Endometrium (tissue), 2 donors: ENCODE measurements at regions not wholly inside any gene's neighbourhood (a gene's known extent, or its start where the extent isn't known, plus 50 kb on each side); places are given as distances from the start of the nearest gene placed in this dataset.
"Not testable (repeated sequence)": the region's sequence is repeated elsewhere in the genome, so short reads cannot be mapped to it uniquely, and the experiment has no call there.

ENCODE experiments used
- FAIRE-seq: peaks from 2 replicates; lab custom pipeline; 2012; peaks lifted over from hg19 to GRCh38; lab: Jason Lieb, UNC
- donor health status: control.
- donor health status: control.

DNA sequence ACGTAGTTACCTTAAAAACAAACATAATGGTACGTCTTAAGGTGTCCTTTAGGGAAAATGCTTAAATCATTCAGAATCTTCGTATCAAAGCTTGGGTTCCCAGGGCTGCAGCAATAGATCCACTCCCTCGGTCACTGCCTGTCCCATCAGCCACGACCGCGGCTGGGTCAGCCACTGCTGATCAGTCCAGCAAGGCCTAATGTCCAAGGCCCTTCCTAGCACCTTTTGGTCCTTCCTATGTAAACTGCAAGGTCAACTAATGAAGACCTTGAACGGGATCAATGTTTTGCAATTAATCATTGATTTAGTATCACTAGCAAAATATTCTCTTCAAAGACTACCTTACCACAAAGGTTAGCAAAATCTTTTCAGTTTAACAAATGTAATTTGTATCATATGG, 122.2 kb upstream of the IGF1R start:
- no peak for FAIRE-seq

DNA sequence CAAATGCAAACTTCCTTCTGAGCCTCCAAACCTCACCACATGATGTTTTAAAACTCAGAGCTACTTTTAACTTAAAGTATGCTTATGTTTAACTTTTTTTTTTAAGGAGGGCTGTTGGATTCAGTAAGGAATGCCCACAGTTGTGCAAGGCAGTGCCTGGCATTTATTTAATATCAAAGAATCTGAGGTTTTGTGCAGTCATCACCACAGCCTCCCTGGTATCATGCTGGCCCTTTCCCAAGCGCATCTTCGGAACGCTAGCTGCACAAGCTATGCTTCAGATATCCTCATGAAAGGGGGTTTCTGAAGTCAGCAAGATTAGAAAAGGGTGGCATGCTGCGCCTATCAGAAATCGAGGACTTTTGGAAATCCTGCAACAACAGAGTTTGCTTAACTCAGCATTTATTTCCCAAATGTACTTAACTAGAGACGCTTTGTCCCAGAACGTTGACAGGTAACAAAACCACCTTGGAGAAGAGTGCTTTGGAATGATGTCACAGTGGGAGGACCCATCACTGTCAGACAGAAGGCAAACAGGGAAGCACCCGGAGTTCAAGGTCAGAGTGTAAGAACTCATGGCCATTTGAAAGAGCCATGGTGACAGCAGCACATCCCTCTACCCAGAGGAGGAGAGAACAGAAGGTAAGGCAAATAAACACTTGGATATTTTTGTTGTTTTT, 120.2 kb upstream of the IGF1R start:
- FAIRE-seq, result no peak

DNA sequence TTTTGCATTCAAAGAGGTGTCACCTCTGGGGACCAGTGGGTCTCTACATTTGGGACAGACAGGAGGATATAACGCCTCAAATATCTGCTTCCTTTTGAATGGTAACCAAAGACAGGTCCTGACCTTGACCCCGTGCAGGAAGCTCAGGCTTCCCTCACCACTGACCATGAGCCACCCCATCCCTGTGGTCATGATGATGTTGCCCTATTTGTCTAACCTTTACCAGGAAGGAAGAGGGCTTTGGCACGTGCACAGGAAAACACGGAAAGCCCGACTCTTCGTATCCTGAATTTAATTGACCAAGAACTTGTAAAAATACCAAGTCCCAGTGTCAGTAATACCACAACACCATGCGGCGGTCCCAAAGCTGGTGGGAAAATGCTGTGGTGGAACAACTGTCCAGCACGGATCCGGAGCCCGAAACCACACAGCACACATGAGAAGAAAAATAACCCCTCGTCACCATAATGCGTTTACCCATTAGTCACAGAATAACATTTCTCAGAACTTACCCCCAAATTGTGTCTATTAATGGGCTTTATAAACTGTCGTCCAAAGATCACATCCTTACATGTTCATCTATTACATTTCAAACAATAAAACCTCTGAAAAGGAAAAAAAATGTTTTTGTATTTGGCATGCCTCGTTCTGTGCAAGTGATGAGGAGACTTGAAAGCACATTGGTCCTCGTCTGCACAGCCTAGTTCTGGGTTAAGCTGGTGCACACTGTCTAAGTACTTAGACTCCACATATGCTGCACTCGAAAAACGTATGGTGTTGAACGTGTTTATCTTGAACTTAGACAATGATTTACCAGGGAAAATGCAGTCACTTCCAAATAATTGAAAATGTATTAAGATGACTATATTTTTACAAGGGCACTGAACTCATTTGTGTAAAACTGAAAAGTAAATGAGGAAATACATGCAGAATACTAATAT, 118.9 kb upstream of the IGF1R start:
- no peak for FAIRE-seq

DNA sequence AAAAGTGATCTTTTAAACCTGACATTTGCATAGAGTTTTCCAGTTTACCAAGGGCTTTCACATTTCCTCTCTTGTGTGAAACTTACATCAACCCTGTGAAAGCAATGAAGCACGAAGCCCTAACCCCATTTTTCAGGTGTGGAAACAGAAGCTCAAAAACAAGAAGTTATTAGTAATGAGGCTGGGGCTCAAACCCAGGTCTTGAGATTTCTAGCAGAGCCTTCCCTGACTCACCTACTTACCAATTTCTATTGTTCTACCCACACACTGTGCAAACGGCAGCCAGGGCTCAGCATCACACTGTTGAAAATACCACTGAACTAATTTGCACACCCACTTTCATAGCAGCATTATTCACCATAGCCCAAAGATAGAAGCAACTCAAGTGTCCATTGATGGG, 117.8 kb upstream of the IGF1R start:
- FAIRE-seq, result no peak

DNA sequence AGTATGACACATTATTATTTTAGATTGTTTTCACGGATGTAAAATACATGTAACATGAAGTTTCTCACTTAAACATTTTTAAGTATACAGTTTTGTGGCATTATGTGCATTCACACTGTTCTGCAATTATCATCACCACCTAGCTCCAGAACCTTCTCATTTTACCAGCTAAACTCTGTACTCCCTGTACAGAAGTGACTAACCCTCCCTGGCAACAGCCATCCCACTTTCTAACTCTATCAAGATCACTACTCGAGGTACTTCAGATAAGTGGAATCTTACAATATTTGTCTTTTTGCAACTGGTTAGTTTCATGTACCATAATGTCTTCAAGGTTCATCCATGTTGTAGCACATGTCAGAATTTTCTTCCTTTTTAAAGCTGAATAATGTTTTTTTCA, 116.3 kb upstream of the IGF1R start:
- no peak for FAIRE-seq

DNA sequence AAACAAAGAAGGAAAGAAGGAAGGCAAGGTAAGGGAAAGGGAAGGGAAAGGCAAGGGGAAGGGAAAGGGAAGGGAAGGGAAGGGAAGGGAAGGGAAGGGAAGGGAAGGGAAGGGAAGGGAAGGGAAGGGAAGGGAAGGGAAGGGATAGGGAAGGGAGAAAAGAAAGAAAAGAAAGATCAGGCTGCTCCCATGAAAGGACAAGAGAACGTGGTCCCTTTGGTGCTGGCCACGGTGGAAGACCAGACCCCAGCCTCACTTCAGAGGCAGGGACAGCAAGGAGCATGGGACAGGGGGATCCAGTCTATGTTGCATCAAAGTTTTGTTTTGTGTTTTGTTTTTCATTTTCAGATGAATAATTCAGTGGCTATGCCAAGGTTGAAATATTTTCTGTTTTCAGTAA, 111.4 kb upstream of the IGF1R start:
- no peak for FAIRE-seq

DNA sequence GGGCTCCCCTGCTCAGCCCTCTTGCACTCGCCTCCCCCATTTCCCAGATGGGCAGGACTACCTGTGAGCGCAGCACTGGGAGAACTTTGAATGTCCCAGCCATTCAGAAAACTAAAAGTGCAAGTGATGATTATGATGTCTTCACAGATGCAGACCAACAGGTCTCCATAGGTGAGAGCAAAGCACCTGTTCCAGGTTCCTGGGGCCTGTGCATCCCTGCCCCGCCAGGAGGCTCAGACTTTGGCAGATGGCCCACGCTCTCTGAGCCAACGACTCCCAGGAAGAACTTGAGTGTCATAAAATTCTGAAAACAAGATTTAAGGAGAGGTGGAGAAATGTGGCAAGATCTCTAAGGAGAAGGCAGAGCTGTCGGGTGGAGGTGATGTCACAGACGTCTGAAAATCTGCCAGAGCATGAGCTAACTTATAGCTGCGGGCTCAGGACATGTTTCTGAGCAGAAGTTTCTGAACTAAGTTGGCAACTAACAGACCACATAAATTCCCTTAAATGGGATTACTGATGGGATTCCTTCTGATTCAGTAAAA, 110.8 kb upstream of the IGF1R start:
- FAIRE-seq, result no peak

DNA sequence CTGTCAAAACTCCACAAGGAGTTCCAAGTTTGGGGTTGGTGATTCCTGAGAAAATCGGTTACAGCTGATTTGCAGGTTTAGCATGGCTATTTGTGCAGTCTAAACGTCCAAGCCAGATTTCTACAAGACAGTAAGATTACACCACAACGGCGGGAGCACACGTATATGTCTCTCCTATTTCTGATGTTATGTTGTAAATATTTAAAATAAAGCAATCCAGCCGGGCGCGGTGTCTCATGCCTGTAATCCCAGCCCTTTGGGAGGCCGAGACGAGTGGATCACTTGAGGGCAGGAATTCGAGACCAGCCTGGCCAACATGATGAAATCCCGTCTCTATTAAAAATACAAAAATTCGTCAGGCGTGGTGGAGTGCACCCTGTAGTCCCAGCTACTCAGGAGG, 106.8 kb upstream of the IGF1R start:
- no peak for FAIRE-seq

DNA sequence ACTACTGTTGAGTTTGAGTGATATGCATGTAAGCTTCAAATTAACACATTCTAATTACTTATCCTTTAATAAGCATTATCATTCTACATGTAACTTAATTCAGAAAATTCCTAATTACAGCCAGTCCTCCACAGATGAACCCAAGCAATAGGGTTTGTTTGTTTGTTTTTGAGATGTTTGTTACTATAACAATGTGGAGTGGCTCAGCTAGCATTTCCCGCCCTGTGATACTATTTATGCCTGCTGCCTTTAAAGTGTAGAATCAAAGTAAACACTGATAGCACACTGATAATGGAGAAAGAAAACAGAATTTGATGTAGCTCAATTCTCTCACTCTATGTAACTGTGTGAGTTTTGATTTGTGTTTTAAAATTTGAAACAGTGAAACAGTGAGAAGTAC, 105.1 kb upstream of the IGF1R start:
- no peak for FAIRE-seq

DNA sequence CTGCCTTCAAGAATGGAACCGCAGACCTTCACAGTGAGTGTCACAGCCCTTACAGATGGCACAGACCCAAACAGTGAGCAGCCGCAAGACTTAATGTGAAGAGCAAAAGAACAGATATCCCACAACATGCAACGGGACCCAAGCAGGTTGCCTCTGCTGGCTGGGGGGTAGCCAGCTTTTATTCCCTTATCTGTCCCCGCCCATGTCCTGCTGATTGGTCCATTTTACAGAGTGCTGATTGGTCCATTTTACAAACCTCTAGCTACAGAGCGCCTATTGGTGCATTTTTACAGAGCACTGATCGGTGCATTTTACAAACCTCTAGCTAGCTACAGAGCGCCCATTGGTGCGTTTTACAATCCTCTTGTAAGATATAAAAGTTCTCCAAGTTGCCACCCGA, 102.0 kb upstream of the IGF1R start:
- no peak for FAIRE-seq

DNA sequence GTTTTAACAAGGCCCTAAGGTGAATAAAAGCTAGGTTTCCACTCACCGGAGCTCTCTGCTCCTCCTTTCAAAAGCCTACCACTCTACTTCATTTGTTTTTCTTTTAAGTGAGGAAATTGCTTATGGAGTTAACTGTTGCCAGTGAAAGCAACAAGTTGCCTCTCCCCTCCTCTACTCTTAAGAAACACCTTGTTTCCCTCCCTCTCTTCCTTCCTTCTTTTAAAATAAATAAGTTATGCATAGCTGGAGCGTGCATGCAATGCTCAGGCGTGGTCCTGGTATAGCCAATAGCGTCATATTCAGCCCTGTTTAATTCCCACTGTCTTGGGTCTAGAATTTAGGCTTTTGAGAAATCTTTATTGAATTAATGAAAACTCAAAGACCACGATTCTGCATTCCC, 101.1 kb upstream of the IGF1R start:
- no peak for FAIRE-seq

DNA sequence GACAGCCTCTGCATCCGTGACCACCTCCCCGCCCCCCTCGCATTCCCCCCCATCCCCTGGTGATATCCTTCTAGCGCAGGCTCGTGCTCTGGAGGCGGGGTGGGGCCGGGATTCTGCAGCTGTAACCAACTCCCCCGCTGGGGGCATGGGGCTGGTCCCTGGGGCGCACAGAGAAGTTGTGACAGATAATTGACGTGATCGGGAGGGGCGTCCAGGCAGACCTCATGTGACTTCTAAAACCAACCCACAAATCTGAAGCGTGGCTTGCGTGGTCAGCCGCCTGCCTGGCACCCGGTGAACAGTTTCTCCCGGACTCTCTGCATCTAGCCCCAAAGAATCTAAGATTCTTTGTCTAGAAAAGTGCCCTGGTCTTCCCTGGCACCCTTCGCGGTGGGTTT, 100.6 kb upstream of the IGF1R start:
- no peak for FAIRE-seq

DNA sequence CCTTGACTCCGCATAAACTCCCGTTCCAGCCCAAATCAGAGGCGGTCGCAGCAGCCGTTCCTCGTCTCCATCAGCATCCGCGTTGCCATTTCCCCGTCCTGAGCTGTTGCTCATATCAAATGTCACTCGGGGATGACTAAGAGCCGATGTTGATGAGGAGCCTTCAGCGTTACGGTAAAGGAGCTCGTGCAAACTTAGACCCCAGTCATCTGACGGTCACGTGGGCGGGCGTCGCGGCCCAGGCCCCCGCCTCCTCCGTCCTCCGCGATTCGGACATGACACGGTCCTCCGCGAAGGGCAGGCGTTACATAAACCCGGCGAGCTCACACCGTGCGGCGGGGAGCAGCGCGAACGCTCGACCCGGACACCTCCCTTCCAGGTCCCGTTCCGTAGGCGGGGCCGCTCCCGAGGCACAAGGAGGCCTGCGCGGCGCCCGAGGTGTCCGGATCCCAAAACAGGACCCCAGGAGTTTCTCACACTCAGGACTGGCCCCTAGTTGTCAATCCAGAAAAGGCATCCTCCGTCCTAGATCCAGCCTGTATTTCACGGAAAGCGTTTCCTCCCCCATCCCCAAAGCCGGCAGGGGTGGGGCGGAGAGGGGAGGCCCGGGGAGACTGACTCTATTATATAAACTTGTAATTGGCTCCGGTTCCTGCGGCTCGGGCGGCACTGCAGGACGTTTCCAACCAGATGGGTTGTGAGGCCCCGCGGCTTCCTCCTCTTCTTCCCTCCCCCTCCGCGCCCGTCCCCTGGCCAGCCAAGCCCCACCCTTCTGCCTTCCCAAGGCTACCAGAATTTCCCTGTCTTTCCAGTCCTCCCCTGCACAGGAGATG, 100.0 kb upstream of the IGF1R start:
- FAIRE-seq, result no peak

DNA sequence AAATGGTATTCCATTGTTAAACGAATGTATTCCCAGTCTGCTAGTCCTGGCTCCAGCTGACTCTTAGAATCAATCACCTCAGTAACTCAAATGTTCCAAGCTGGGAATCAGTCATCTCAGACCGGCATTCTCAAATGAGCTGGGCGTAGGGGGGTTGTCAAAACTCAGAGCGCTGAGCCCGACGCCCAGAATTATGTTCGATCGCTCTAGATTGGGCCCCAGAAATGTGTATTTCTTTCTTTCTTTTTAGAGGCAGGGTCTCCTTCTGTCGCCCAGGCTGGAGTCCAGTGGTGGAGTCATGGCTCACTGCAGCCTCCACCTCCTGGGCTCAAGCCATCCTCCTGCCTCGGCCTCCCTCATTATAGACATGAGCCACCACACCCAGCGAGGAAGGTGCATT, 99.3 kb upstream of the IGF1R start:
- FAIRE-seq, result no peak

DNA sequence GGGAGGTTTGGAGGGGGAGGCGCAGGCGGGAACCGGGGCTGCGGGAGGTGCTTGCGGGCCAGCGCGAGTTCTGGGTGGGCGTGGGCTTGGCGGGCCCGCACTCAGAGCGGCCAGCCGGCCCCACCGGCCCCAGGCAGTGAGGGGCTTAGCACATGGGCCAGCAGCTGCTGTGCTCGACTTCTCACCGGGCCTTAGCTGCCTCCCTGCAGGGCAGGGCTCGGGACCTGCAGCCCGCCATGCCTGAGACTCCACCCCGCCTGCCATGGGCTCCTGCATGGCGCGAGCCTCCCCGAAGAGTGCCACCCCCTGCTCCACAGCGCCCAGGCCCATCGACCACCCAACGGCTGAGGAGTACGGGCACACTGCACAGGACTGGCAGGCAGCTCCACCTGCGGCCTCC, 98.6 kb upstream of the IGF1R start:
- FAIRE-seq, result no peak

DNA sequence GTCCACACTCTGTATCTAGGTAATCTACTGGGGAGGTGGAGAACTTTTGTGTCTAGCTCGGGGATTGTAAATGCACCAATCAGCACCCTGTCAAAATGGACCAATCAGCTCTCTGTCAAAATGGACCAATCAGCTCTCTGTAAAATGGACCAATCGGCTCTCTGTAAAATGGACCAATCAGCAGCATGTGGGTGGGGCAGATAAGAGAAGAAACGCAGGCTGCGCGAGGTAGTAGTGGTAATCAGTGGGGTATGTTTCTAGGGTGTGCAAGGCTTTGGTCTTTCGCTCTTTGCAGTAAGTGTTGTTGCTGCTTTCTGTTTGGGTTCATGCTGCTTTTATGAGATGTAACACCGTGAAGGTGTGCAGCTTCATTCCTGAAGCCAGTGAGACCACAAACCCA, 98.0 kb upstream of the IGF1R start:
- not testable (repeated sequence) for FAIRE-seq

DNA sequence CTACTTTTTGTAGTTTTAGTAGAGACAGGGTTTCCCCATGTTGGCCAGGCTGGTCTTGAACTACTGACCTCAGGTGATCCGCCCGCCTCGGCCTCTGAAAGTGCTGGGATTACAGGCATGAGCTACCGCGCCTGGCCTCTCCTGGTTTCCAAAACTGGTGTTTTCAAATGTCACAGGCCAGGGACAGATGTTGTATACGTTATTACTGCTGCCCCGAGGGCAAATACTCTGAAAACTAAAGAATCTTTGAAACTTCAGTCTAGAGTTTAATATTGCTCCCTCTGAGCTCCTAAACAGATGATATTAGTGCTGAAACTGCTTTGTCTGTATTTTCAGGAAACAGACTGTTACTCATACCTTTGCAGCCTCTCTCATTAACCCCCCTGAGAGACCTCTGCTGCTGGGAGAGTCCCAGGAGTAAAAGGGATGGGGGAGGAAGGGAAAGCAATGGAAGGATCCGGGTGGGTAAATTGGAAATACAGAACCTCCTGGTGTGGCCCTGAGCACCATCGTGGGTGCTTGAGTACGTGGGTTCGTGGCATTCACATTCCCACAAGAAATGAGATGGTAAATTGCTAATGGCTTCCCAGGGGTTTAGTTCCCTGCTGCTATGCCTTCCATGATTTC, 96.3 kb upstream of the IGF1R start:
- FAIRE-seq, result no peak

DNA sequence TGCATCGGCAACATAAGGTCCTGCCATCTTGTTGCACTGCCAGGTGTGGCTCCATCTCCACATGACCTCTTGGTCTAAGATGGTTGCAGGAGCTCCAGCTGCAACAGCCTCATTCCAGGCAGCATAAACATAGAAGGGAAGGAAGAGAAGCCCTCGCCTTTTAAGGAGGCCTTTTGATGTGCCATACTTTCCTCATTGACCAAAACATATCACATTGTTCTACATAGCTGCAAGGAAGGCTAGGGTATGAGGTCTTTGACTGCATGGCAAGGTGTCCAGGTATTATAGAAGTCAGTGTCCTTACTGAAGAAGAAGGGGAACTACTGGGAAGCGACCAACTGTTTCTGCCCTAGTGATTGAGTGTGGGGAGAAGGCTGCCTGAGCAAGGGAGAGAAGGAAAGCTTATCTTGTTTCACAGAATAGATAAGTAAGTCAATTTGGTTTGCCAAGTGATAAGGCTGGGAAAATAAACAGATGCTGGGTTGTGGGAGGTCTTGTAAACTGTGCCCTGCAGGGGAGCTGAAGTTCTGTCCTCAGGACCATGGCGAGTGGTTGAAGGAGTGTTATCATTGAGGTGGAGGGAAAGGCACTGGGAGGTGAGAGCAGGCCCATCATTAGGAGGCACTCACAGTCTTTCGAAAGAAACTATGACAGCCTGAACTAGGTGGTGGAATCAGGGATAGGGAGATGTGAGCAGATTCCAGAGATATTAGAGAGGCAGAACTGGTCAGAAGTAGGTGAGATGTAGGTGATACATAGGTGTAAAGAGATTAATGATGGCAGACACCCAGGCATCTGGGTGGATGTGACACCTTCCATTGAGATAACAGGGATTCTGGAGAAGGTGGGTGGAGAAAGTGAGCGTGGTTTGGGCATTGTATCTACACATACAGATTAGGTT, 93.8 kb upstream of the IGF1R start:
- no peak for FAIRE-seq

DNA sequence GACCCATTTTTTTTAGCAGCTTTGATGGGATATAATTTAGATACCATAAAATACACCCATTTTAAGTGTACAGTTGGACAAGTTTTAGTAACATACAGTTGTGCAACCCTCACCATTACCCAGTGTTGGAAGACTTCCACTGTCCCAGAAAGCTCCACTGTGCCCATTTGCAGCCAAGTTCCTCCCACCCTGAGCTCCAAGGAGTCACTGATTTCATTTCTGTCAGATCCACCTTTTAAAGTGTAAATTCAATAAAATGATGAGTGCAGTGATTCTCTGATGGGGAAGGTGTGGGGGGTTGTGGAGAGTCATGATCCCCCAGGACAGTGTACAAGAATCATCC, 93.2 kb upstream of the IGF1R start:
- FAIRE-seq, result no peak

DNA sequence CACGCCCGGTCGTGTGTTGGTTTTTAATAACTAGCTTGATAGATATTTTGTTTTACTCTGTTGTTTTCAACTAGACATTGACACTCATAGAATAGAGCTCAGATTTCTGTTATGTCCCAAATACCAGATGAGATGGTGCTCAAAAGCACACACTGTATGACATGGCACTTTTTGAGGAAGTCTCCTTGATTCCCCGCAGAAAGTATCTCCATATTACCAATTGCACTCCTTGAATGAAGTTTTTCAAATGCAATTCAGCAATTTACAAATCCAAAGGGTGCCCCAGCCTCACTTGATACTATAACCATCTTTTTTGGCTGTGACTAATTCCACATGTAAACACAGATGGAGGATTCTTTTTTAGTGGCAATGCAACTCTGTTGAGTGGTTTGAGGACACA, 92.0 kb upstream of the IGF1R start:
- FAIRE-seq, result no peak

DNA sequence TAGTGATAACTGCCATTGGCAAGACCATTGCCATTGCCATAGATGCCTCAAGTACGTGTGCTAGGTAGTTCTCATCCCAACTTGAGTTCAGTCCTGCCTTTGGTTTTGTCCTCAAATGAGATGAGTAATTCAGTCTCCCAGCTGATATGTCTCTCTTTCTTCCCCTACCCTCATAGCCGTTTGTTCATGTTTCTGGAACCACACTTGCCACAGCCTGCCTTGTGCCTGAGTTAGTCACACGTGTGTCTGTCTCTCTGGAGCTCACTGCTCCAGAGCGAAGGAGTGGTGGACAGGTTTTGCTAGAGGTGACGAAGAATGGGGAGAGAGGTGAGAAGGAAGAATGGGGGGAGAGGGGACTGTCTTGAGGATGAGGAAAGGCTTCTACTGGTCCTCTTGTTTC, 88.0 kb upstream of the IGF1R start:
- FAIRE-seq, result no peak
